ENCODE measurements at regions not wholly inside any gene's neighbourhood (a gene's known extent, or its start where the extent isn't known, plus 50 kb on each side); places are given as distances from the start of the nearest gene placed in this dataset.

- Histone ChIP-seq H3K9me3 (no peaks in the 10 kb centered on the region), H3K27ac (no peak overlapping the region), H3K36me3 (no peaks in the 10 kb centered on the region), H3K4me1 (no peaks in the 10 kb centered on the region), H3K27me3 (no peaks in the 10 kb centered on the region), H3K4me3 (no peak overlapping the region)
- 74% methylated on average over 5 of the region's 5 CpGs; no CpG with 5 or more reads in 1 of the 2 donors for WGBS, 2 donors (ENCODE audit: low coverage in 1 of 2)
- intact Hi-C loops (cut with DNase I; ENCODE audit: low total_unique reads) = no loop called here
- TF ChIP-seq POLR2A (IDR thresholded peaks at IDR 0.05) (no peak), POLR2AphosphoS5 (IDR thresholded peaks at IDR 0.05) (no peak), CTCF (IDR thresholded peaks at IDR 0.05) (no peak), EP300 (IDR thresholded peaks at IDR 0.05; ENCODE audit: low read depth) (no peak)
- in situ Hi-C loops (cut with MboI; ENCODE audit: low pct_ligation_motif_present in 1 of 4, low pct_unique_long_range_greater_than_20kb in 1 of 4, low sequenced_read_pairs in 3 of 4) = no loop called here
- no peak for DNase-seq
Measured at GRCh38 chr18:26685438-26686157, 137.2 kb upstream of the KCTD1 start.

- no peaks in the 10 kb centered on the region for H3K27me3 ChIP-seq
- no peak overlapping the region for H3K4me3 ChIP-seq
- intact Hi-C loops (cut with DNase I; ENCODE audit: low total_unique reads) (no loop called here), in situ Hi-C loops (cut with MboI; ENCODE audit: low pct_ligation_motif_present in 1 of 4, low pct_unique_long_range_greater_than_20kb in 1 of 4, low sequenced_read_pairs in 3 of 4) (no loop called here)
- no peak for DNase-seq
- H3K4me1 ChIP-seq = no peaks in the 10 kb centered on the region
- H3K27ac ChIP-seq = no peak overlapping the region
- TF ChIP-seq CTCF (IDR thresholded peaks at IDR 0.05) (no peak), POLR2A (IDR thresholded peaks at IDR 0.05) (no peak), EP300 (IDR thresholded peaks at IDR 0.05; ENCODE audit: low read depth) (no peak), POLR2AphosphoS5 (IDR thresholded peaks at IDR 0.05) (no peak)
- 89% methylated on average over 1 of the region's 1 CpG; no CpG with 5 or more reads in 1 of the 2 donors for WGBS, 2 donors (ENCODE audit: low coverage in 1 of 2)
- H3K9me3 ChIP-seq = no peaks in the 10 kb centered on the region
- no peaks in the 10 kb centered on the region for H3K36me3 ChIP-seq
Measured at GRCh38 chr18:26677957-26678356, 129.6 kb upstream of the KCTD1 start.

GRCh38 chr18:26667046-26667445 lies 118.7 kb upstream of the KCTD1 start:
- Histone ChIP-seq H3K9me3 (no peaks in the 10 kb centered on the region), H3K4me1 (no peaks in the 10 kb centered on the region), H3K27me3 (peaks cover 12% of the 10 kb centered on the region), H3K36me3 (no peaks in the 10 kb centered on the region), H3K27ac (no peak overlapping the region), H3K4me3 (no peak overlapping the region)
- no peak for DNase-seq
- intact Hi-C loops (cut with DNase I; ENCODE audit: low total_unique reads) = loop anchor here (5.0 to 10.0 kb wide), 2 partner anchors 200 to 1102 kb away; partner anchors contain the start of gene AQP4
- WGBS, 2 donors (ENCODE audit: low coverage in 1 of 2) = 66 to 80% methylated on average over 1 to 2 of the region's 2 CpGs
- in situ Hi-C loops (cut with MboI; ENCODE audit: low pct_ligation_motif_present in 1 of 4, low pct_unique_long_range_greater_than_20kb in 1 of 4, low sequenced_read_pairs in 3 of 4) = loop anchor here in 1 of 4 donors (25.0 kb wide), 1 partner anchor 280 kb away; no protein-coding TSS in a partner anchor
- TF ChIP-seq EP300 (IDR thresholded peaks at IDR 0.05; ENCODE audit: low read depth) = no peak
- TF ChIP-seq CTCF (IDR thresholded peaks at IDR 0.05) = no peak
- TF ChIP-seq POLR2AphosphoS5 (IDR thresholded peaks at IDR 0.05) = no peak
- TF ChIP-seq POLR2A (IDR thresholded peaks at IDR 0.05) = no peak

GRCh38 chr18:26662996-26663395 lies 114.6 kb upstream of the KCTD1 start:
- TF ChIP-seq POLR2AphosphoS5 (IDR thresholded peaks at IDR 0.05) = no peak
- no peak for TF ChIP-seq EP300 (IDR thresholded peaks at IDR 0.05; ENCODE audit: low read depth)
- TF ChIP-seq CTCF (IDR thresholded peaks at IDR 0.05) = no peak
- no peak for TF ChIP-seq POLR2A (IDR thresholded peaks at IDR 0.05)
- Histone ChIP-seq H3K4me1 (peaks cover 0 to 7% (median 3%) of the 10 kb centered on the region in 4 donors), H3K36me3 (no peaks in the 10 kb centered on the region), H3K27me3 (peaks cover 38% of the 10 kb centered on the region), H3K4me3 (no peak overlapping the region), H3K27ac (no peak overlapping the region), H3K9me3 (no peaks in the 10 kb centered on the region)
- in situ Hi-C loops (cut with MboI; ENCODE audit: low pct_ligation_motif_present in 1 of 4, low pct_unique_long_range_greater_than_20kb in 1 of 4, low sequenced_read_pairs in 3 of 4) = loop anchor here in 1 of 4 donors (25.0 kb wide), 1 partner anchor 276 kb away; no protein-coding TSS in a partner anchor
- intact Hi-C loops (cut with DNase I; ENCODE audit: low total_unique reads) = loop anchor here (10.0 kb wide), 1 partner anchor 1098 kb away; no protein-coding TSS in a partner anchor
- 64 to 80% methylated on average over 5 of the region's 5 CpGs for WGBS, 2 donors (ENCODE audit: low coverage in 1 of 2)
- no peak for DNase-seq
